ENCODE measurements at regions not wholly inside any gene's neighbourhood (a gene's known extent, or its start where the extent isn't known, plus 50 kb on each side); places are given as distances from the start of the nearest gene placed in this dataset.

GRCh38 chr18:45481821-45482220, 133.5 kb upstream of the SLC14A2 start:
- Histone ChIP-seq H3K27ac (ENCODE audit: insufficient read depth in 1 of 2, low read depth in 1 of 2, low read length in 2 of 2, poor library complexity in 1 of 2, severe bottlenecking in 2 of 2) (no peak overlapping the region), H3K4me3 (ENCODE audit: control insufficient read depth in 1 of 7, extremely low read depth in 1 of 7, insufficient read depth in 4 of 7, low read depth in 2 of 7, low read length in 6 of 7) (no peak overlapping the region), H3K4me1 (ENCODE audit: control extremely low read depth in 1 of 4, control insufficient read depth in 4 of 4, insufficient read depth in 4 of 4, low read length in 3 of 4) (no peaks in the 10 kb centered on the region), H3K9me3 (ENCODE audit: control extremely low read depth in 1 of 5, control insufficient read depth in 4 of 5, insufficient read depth in 2 of 5, low read depth in 1 of 5, low read length in 4 of 5) (no peaks in the 10 kb centered on the region), H3K36me3 (ENCODE audit: control insufficient read depth in 4 of 4, insufficient read depth in 4 of 4, low read length in 3 of 4) (no peaks in the 10 kb centered on the region), H3K27me3 (replicated peaks in 2 of 5; ENCODE audit: control insufficient read depth in 4 of 5, insufficient read depth in 5 of 5, low read length in 4 of 5) (no peaks in the 10 kb centered on the region)
- no CpG with 5 or more reads among the region's 2 CpGs for WGBS (ENCODE audit: insufficient coverage)
- POLR2A ChIA-PET: no interaction called here
- CTCF ChIA-PET: no interaction called here
- no peak for DNase-seq

GRCh38 chr18:45482286-45482685, 133.0 kb upstream of the SLC14A2 start:
- no peaks in the 10 kb centered on the region for H3K27me3 ChIP-seq (replicated peaks in 2 of 5; ENCODE audit: control insufficient read depth in 4 of 5, insufficient read depth in 5 of 5, low read length in 4 of 5)
- no peak overlapping the region for H3K4me3 ChIP-seq (ENCODE audit: control insufficient read depth in 1 of 7, extremely low read depth in 1 of 7, insufficient read depth in 4 of 7, low read depth in 2 of 7, low read length in 6 of 7)
- no peaks in the 10 kb centered on the region for H3K9me3 ChIP-seq (ENCODE audit: control extremely low read depth in 1 of 5, control insufficient read depth in 4 of 5, insufficient read depth in 2 of 5, low read depth in 1 of 5, low read length in 4 of 5)
- no peaks in the 10 kb centered on the region for H3K36me3 ChIP-seq (ENCODE audit: control insufficient read depth in 4 of 4, insufficient read depth in 4 of 4, low read length in 3 of 4)
- no peaks in the 10 kb centered on the region for H3K4me1 ChIP-seq (ENCODE audit: control extremely low read depth in 1 of 4, control insufficient read depth in 4 of 4, insufficient read depth in 4 of 4, low read length in 3 of 4)
- DNase-seq: no peak
- POLR2A ChIA-PET: no interaction called here
- CTCF ChIA-PET: no interaction called here
- WGBS (ENCODE audit: insufficient coverage): 83% methylated on average over 1 of the region's 1 CpG
- H3K27ac ChIP-seq (ENCODE audit: insufficient read depth in 1 of 2, low read depth in 1 of 2, low read length in 2 of 2, poor library complexity in 1 of 2, severe bottlenecking in 2 of 2): no peak overlapping the region

- Histone ChIP-seq H3K27me3 (replicated peaks in 2 of 5; ENCODE audit: control insufficient read depth in 4 of 5, insufficient read depth in 5 of 5, low read length in 4 of 5) (no peaks in the 10 kb centered on the region), H3K36me3 (ENCODE audit: control insufficient read depth in 4 of 4, insufficient read depth in 4 of 4, low read length in 3 of 4) (no peaks in the 10 kb centered on the region), H3K27ac (ENCODE audit: insufficient read depth in 1 of 2, low read depth in 1 of 2, low read length in 2 of 2, poor library complexity in 1 of 2, severe bottlenecking in 2 of 2) (no peak overlapping the region), H3K4me3 (ENCODE audit: control insufficient read depth in 1 of 7, extremely low read depth in 1 of 7, insufficient read depth in 4 of 7, low read depth in 2 of 7, low read length in 6 of 7) (no peak overlapping the region), H3K9me3 (ENCODE audit: control extremely low read depth in 1 of 5, control insufficient read depth in 4 of 5, insufficient read depth in 2 of 5, low read depth in 1 of 5, low read length in 4 of 5) (no peaks in the 10 kb centered on the region), H3K4me1 (ENCODE audit: control extremely low read depth in 1 of 4, control insufficient read depth in 4 of 4, insufficient read depth in 4 of 4, low read length in 3 of 4) (no peaks in the 10 kb centered on the region)
- 100% methylated on average over 1 of the region's 3 CpGs for WGBS (ENCODE audit: insufficient coverage)
- no peak for DNase-seq
- CTCF ChIA-PET: no interaction called here
- POLR2A ChIA-PET: no interaction called here
Measured at GRCh38 chr18:45487581-45487980, 127.7 kb upstream of the SLC14A2 start.

- Histone ChIP-seq H3K4me3 (ENCODE audit: control insufficient read depth in 1 of 7, extremely low read depth in 1 of 7, insufficient read depth in 4 of 7, low read depth in 2 of 7, low read length in 6 of 7) (no peak overlapping the region), H3K36me3 (ENCODE audit: control insufficient read depth in 4 of 4, insufficient read depth in 4 of 4, low read length in 3 of 4) (no peaks in the 10 kb centered on the region), H3K27ac (ENCODE audit: insufficient read depth in 1 of 2, low read depth in 1 of 2, low read length in 2 of 2, poor library complexity in 1 of 2, severe bottlenecking in 2 of 2) (no peak overlapping the region), H3K27me3 (replicated peaks in 2 of 5; ENCODE audit: control insufficient read depth in 4 of 5, insufficient read depth in 5 of 5, low read length in 4 of 5) (no peaks in the 10 kb centered on the region), H3K4me1 (ENCODE audit: control extremely low read depth in 1 of 4, control insufficient read depth in 4 of 4, insufficient read depth in 4 of 4, low read length in 3 of 4) (no peaks in the 10 kb centered on the region), H3K9me3 (ENCODE audit: control extremely low read depth in 1 of 5, control insufficient read depth in 4 of 5, insufficient read depth in 2 of 5, low read depth in 1 of 5, low read length in 4 of 5) (no peaks in the 10 kb centered on the region)
- 93% methylated on average over 3 of the region's 3 CpGs for WGBS (ENCODE audit: insufficient coverage)
- POLR2A ChIA-PET: no interaction called here
- CTCF ChIA-PET: no interaction called here
- DNase-seq: no peak
Measured at GRCh38 chr18:45488645-45489044, 126.6 kb upstream of the SLC14A2 start.

- 100% methylated on average over 2 of the region's 2 CpGs for whole genome bisulfite sequencing (ENCODE audit: insufficient coverage)
- Histone ChIP-seq H3K4me1 (ENCODE audit: control extremely low read depth in 1 of 4, control insufficient read depth in 4 of 4, insufficient read depth in 4 of 4, low read length in 3 of 4) (no peaks in the 10 kb centered on the region), H3K27ac (ENCODE audit: insufficient read depth in 1 of 2, low read depth in 1 of 2, low read length in 2 of 2, poor library complexity in 1 of 2, severe bottlenecking in 2 of 2) (no peak overlapping the region), H3K27me3 (replicated peaks in 2 of 5; ENCODE audit: control insufficient read depth in 4 of 5, insufficient read depth in 5 of 5, low read length in 4 of 5) (no peaks in the 10 kb centered on the region), H3K36me3 (ENCODE audit: control insufficient read depth in 4 of 4, insufficient read depth in 4 of 4, low read length in 3 of 4) (no peaks in the 10 kb centered on the region), H3K4me3 (ENCODE audit: control insufficient read depth in 1 of 7, extremely low read depth in 1 of 7, insufficient read depth in 4 of 7, low read depth in 2 of 7, low read length in 6 of 7) (no peak overlapping the region), H3K9me3 (ENCODE audit: control extremely low read depth in 1 of 5, control insufficient read depth in 4 of 5, insufficient read depth in 2 of 5, low read depth in 1 of 5, low read length in 4 of 5) (no peaks in the 10 kb centered on the region)
- ChIA-PET CTCF (no interaction called here), POLR2A (no interaction called here)
- DNase-seq: no peak
Measured at GRCh38 chr18:45493830-45494229, 121.4 kb upstream of the SLC14A2 start.

GRCh38 chr18:45494811-45495210, 120.5 kb upstream of the SLC14A2 start:
- Histone ChIP-seq H3K27me3 (replicated peaks in 2 of 5; ENCODE audit: control insufficient read depth in 4 of 5, insufficient read depth in 5 of 5, low read length in 4 of 5) (no peaks in the 10 kb centered on the region), H3K36me3 (ENCODE audit: control insufficient read depth in 4 of 4, insufficient read depth in 4 of 4, low read length in 3 of 4) (no peaks in the 10 kb centered on the region), H3K4me1 (ENCODE audit: control extremely low read depth in 1 of 4, control insufficient read depth in 4 of 4, insufficient read depth in 4 of 4, low read length in 3 of 4) (no peaks in the 10 kb centered on the region), H3K9me3 (ENCODE audit: control extremely low read depth in 1 of 5, control insufficient read depth in 4 of 5, insufficient read depth in 2 of 5, low read depth in 1 of 5, low read length in 4 of 5) (no peaks in the 10 kb centered on the region), H3K4me3 (ENCODE audit: control insufficient read depth in 1 of 7, extremely low read depth in 1 of 7, insufficient read depth in 4 of 7, low read depth in 2 of 7, low read length in 6 of 7) (no peak overlapping the region), H3K27ac (ENCODE audit: insufficient read depth in 1 of 2, low read depth in 1 of 2, low read length in 2 of 2, poor library complexity in 1 of 2, severe bottlenecking in 2 of 2) (no peak overlapping the region)
- CTCF ChIA-PET: no interaction called here
- POLR2A ChIA-PET: no interaction called here
- no peak for DNase-seq
- 100% methylated on average over 1 of the region's 6 CpGs for WGBS (ENCODE audit: insufficient coverage)

- Histone ChIP-seq H3K4me1 (ENCODE audit: control extremely low read depth in 1 of 4, control insufficient read depth in 4 of 4, insufficient read depth in 4 of 4, low read length in 3 of 4) (no peaks in the 10 kb centered on the region), H3K4me3 (ENCODE audit: control insufficient read depth in 1 of 7, extremely low read depth in 1 of 7, insufficient read depth in 4 of 7, low read depth in 2 of 7, low read length in 6 of 7) (no peak overlapping the region), H3K36me3 (ENCODE audit: control insufficient read depth in 4 of 4, insufficient read depth in 4 of 4, low read length in 3 of 4) (no peaks in the 10 kb centered on the region), H3K9me3 (ENCODE audit: control extremely low read depth in 1 of 5, control insufficient read depth in 4 of 5, insufficient read depth in 2 of 5, low read depth in 1 of 5, low read length in 4 of 5) (no peaks in the 10 kb centered on the region), H3K27me3 (replicated peaks in 2 of 5; ENCODE audit: control insufficient read depth in 4 of 5, insufficient read depth in 5 of 5, low read length in 4 of 5) (no peaks in the 10 kb centered on the region), H3K27ac (ENCODE audit: insufficient read depth in 1 of 2, low read depth in 1 of 2, low read length in 2 of 2, poor library complexity in 1 of 2, severe bottlenecking in 2 of 2) (no peak overlapping the region)
- WGBS (ENCODE audit: insufficient coverage): 100% methylated on average over 1 of the region's 1 CpG
- no peak for DNase-seq
- POLR2A ChIA-PET: no interaction called here
- CTCF ChIA-PET: no interaction called here
Measured at GRCh38 chr18:45496741-45497140, 118.5 kb upstream of the SLC14A2 start.
